ENCODE measurements at regions not wholly inside any gene's neighbourhood (a gene's known extent, or its start where the extent isn't known, plus 50 kb on each side); places are given as distances from the start of the nearest gene placed in this dataset.

GRCh38 chr10:78349165-78349516 is 315.5 kb downstream of the RPS24 start:
- DNase-seq, result no peak

- no peak for DNase-seq
These were observed 316.4 kb downstream of the RPS24 start for GRCh38 chr10:78349911-78350663.

GRCh38 chr10:78351283-78351682 is 317.6 kb downstream of the RPS24 start:
- no peak for DNase-seq

GRCh38 chr10:78351809-78352208 is 318.1 kb downstream of the RPS24 start:
- no peak for DNase-seq

GRCh38 chr10:78353636-78354035 is 320.0 kb downstream of the RPS24 start:
- no peak for DNase-seq

GRCh38 chr10:78354101-78354500 is 320.4 kb downstream of the RPS24 start:
- DNase-seq, result no peak

GRCh38 chr10:78356291-78356900 is 322.7 kb downstream of the RPS24 start:
- no peak for DNase-seq

GRCh38 chr10:78357141-78358063 is 323.7 kb downstream of the RPS24 start:
- DNase-seq, result no peak

- no peak for DNase-seq
These were observed 324.7 kb downstream of the RPS24 start for GRCh38 chr10:78358351-78358750.

- DNase-seq, result no peak
These were observed 325.3 kb downstream of the RPS24 start for GRCh38 chr10:78358982-78359381.

- DNase-seq, result no peak
These were observed 326.0 kb downstream of the RPS24 start for GRCh38 chr10:78359640-78360091.

GRCh38 chr10:78360284-78360683 is 326.6 kb downstream of the RPS24 start:
- DNase-seq, result no peak

GRCh38 chr10:78361031-78361430 is 327.4 kb downstream of the RPS24 start:
- no peak for DNase-seq

- DNase-seq, result no peak
These were observed 328.9 kb downstream of the RPS24 start for GRCh38 chr10:78362406-78363022.

GRCh38 chr10:78363190-78363589 is 329.5 kb downstream of the RPS24 start:
- DNase-seq, result no peak

GRCh38 chr10:78365694-78366093 is 332.0 kb downstream of the RPS24 start:
- DNase-seq, result no peak

GRCh38 chr10:78366663-78367411 is 333.2 kb downstream of the RPS24 start:
- no peak for DNase-seq

GRCh38 chr10:78367751-78368150 is 334.1 kb downstream of the RPS24 start:
- no peak for DNase-seq

- DNase-seq, result no peak
These were observed 337.5 kb downstream of the RPS24 start for GRCh38 chr10:78371136-78371535.

- DNase-seq, result no peak
These were observed 339.1 kb downstream of the RPS24 start for GRCh38 chr10:78372806-78373205.

GRCh38 chr10:78374331-78375028 is 340.8 kb downstream of the RPS24 start:
- DNase-seq, result no peak

Measured in activated CD4-positive, alpha-beta T cell treated with anti-CD3 and anti-CD28 coated beads for 1 hour (primary cell).